ENCODE measurements at regions not wholly inside any gene's neighbourhood (a gene's known extent, or its start where the extent isn't known, plus 50 kb on each side); places are given as distances from the start of the nearest gene placed in this dataset.
"Not testable (repeated sequence)": the region's sequence is repeated elsewhere in the genome, so short reads cannot be mapped to it uniquely, and the experiment has no call there.

- not testable (repeated sequence) for TF ChIP-seq CTCF, POLR2AphosphoS5, EP300 (IDR thresholded peaks at IDR 0.05)
Observed at GRCh38 chr4:127512672-127513071, 120.1 kb upstream of the INTU start.
